HepG2 (cell line): ENCODE measurements at regions not wholly inside any gene's neighbourhood (a gene's known extent, or its start where the extent isn't known, plus 50 kb on each side); places are given as distances from the start of the nearest gene placed in this dataset.

ENCODE experiments used
- ATAC-seq: fragments of 200-7000 bp; cut with Tn5 transposase; 3 replicates; pipeline ENCODE4 v1.9.1; 2020; ENCODE audit warnings: mild to moderate bottlenecking, moderate library complexity
- BruUV-seq: library from RNA; stranded (reverse); fragments of 400-500 nt; replicated peaks from 2 replicates; lab custom pipeline; 2021; lab: Mats Ljungman, UMichigan
- CTCF ChIA-PET: fragments of 300-600 bp; formaldehyde crosslinking; extraction: SDS; loops from one replicate; lab custom pipeline; 2021; ENCODE audit warnings: low total read pairs, inconsistent platforms, low intra/inter-chr PET ratio; lab: Yijun Ruan, JAX
- POLR2A ChIA-PET: fragments of 350-600 bp; sonication (Branson Sonifier 250); formaldehyde crosslinking; loops from one replicate; lab custom pipeline; 2020; ENCODE audit warnings: antibody characterized with exemption, inconsistent platforms; lab: Yijun Ruan, JAX
- DNase-seq: peaks from one replicate; pipeline ENCODE4 v3.0.0-alpha.2; 2015; ENCODE audit warnings: low spot score
- FAIRE-seq: peaks from 3 replicates; lab custom pipeline; 2011; peaks lifted over from hg19 to GRCh38; lab: Jason Lieb, UNC
- H2AFZ ChIP-seq: one replicate; pipeline ENCODE4 v1.6.1; 2011; ENCODE audit warnings: low read length, inconsistent platforms
- H3K27ac ChIP-seq: fragments of 300-600 bp; 3 replicates; pipeline ENCODE4 v1.8.0; 2011; ENCODE audit warnings: mixed run types, mild to moderate bottlenecking, mixed read lengths, low read length, inconsistent platforms; ENCODE audit not compliant: insufficient read depth; ENCODE audit errors: extremely low read length
- H3K27me3 ChIP-seq, 2 experiments: fragments of 200-600 bp in 1 of 2; 2 replicates in 1 of 2; 3 replicates in 1 of 2; pipeline versions ENCODE4 v1.6.0 to v1.8.0; 2011; ENCODE audit warnings: low read length in 2 of 2, mild to moderate bottlenecking in 2 of 2, moderate library complexity in 2 of 2, inconsistent platforms in 1 of 2; ENCODE audit not compliant: insufficient read depth in 2 of 2, control insufficient read depth in 1 of 2
- H3K36me3 ChIP-seq, 2 experiments: fragments of 200-600 bp in 1 of 2; replicated peaks in 1 of 2; 2 replicates in 1 of 2; 3 replicates in 1 of 2; pipeline versions ENCODE4 v1.5.1 to v1.8.0; 2011; ENCODE audit warnings: low read length in 2 of 2, inconsistent platforms in 1 of 2; ENCODE audit not compliant: insufficient read depth in 2 of 2, control insufficient read depth in 1 of 2
- H3K4me1 ChIP-seq: 2 replicates; pipeline ENCODE4 v1.5.1; 2012; ENCODE audit warnings: low read length, inconsistent platforms; ENCODE audit not compliant: insufficient read depth
- H3K4me2 ChIP-seq: 2 replicates; pipeline ENCODE4 v1.6.0; 2011; ENCODE audit warnings: low read depth, low read length, inconsistent platforms
- H3K4me3 ChIP-seq, 3 experiments: fragments of 200-600 bp in 1 of 3; sonication (generic), shearing (Covaris generic) in 1 of 3; replicated peaks in 1 of 3; 2 replicates each; pipeline ENCODE4 v1.5.1; 2011 to 2016; ENCODE audit warnings: low read length in 3 of 3, inconsistent platforms in 2 of 3, low read depth in 2 of 3, mild to moderate bottlenecking in 2 of 3, control low read depth in 1 of 3, mixed read lengths in 1 of 3; ENCODE audit not compliant: insufficient read depth in 1 of 3
- H3K79me2 ChIP-seq: one replicate; pipeline ENCODE4 v1.6.1; 2011; ENCODE audit warnings: low read length, inconsistent platforms; ENCODE audit not compliant: insufficient read depth
- H3K9ac ChIP-seq: 2 replicates; pipeline ENCODE4 v1.6.0; 2011; ENCODE audit warnings: mild to moderate bottlenecking, low read depth, low read length, inconsistent platforms; ENCODE audit not compliant: insufficient read depth
- H3K9me3 ChIP-seq: 2 replicates; pipeline ENCODE4 v1.5.1; 2012; ENCODE audit warnings: mild to moderate bottlenecking, low read length
- H4K20me1 ChIP-seq: 2 replicates; pipeline ENCODE4 v1.6.0; 2011; ENCODE audit warnings: inconsistent platforms, mild to moderate bottlenecking, low read length, moderate library complexity; ENCODE audit not compliant: insufficient read depth
- ARID3A ChIP-seq: IDR thresholded peaks from 2 replicates; pipeline ENCODE4 v1.6.1; 2012; ENCODE audit warnings: low read depth, low read length, improper control_type of control experiment
- ARNT ChIP-seq: fragments of 450-650 bp; IDR thresholded peaks from 2 replicates; pipeline ENCODE4 v1.6.1; 2017
- GATAD2A ChIP-seq: IDR thresholded peaks from 2 replicates; pipeline ENCODE4 v1.6.1; 2016
- GTF2F1 ChIP-seq: fragments of 150-350 bp; IDR thresholded peaks from 2 replicates; pipeline ENCODE4 v1.6.1; 2014; ENCODE audit warnings: low read length
- HNRNPK ChIP-seq: fragments of 200-400 bp; formaldehyde crosslinking; IDR thresholded peaks from 2 replicates; pipeline ENCODE4 v1.6.1; 2018; ENCODE audit warnings: low read length, low read depth, moderate library complexity, mild to moderate bottlenecking; ENCODE audit not compliant: poor library complexity, severe bottlenecking
- IKZF4 ChIP-seq: sonication (generic); formaldehyde crosslinking; IDR thresholded peaks from 2 replicates; pipeline ENCODE4 v1.5.1; 2020; ENCODE audit warnings: borderline replicate concordance, mild to moderate bottlenecking, low read depth, missing genetic modification reagents; ENCODE audit errors: not compliant biosample characterization
- MYNN ChIP-seq: sonication (generic); formaldehyde crosslinking; IDR thresholded peaks from 2 replicates; pipeline ENCODE4 v1.4.0; 2020; ENCODE audit warnings: mild to moderate bottlenecking, low read depth, missing genetic modification reagents
- NAIF1 ChIP-seq: sonication (generic); formaldehyde crosslinking; IDR thresholded peaks from 2 replicates; pipeline ENCODE4 v1.5.0; 2020; ENCODE audit warnings: mild to moderate bottlenecking, missing genetic modification reagents, borderline replicate concordance
- YEATS4 ChIP-seq: sonication (generic); formaldehyde crosslinking; IDR thresholded peaks from 2 replicates; pipeline ENCODE4 v1.4.0; 2020; ENCODE audit warnings: missing genetic modification reagents, borderline replicate concordance
- ZBTB3 ChIP-seq: sonication (generic); formaldehyde crosslinking; IDR thresholded peaks from 2 replicates; pipeline ENCODE4 v1.4.0; 2020; ENCODE audit warnings: low read depth, mild to moderate bottlenecking, moderate library complexity, missing genetic modification reagents, borderline replicate concordance
- ZFP36L1 ChIP-seq: sonication (generic); formaldehyde crosslinking; IDR thresholded peaks from 2 replicates; pipeline ENCODE4 v1.8.0; 2022; ENCODE audit warnings: mild to moderate bottlenecking, missing genetic modification reagents, moderate library complexity
- ZNF225 ChIP-seq: sonication (generic); formaldehyde crosslinking; IDR thresholded peaks from 2 replicates; pipeline ENCODE4 v1.4.0; 2020; ENCODE audit warnings: mild to moderate bottlenecking, missing genetic modification reagents
- ZNF383 ChIP-seq: sonication (generic); formaldehyde crosslinking; IDR thresholded peaks from 2 replicates; pipeline ENCODE4 v1.4.0; 2020; ENCODE audit warnings: missing genetic modification reagents, mild to moderate bottlenecking, borderline replicate concordance
- ZNF431 ChIP-seq: sonication (generic); formaldehyde crosslinking; IDR thresholded peaks from 2 replicates; pipeline ENCODE4 v1.9.0; 2022; ENCODE audit warnings: missing genetic modification reagents, low read depth, mild to moderate bottlenecking, borderline replicate concordance
- ZNF7 ChIP-seq: IDR thresholded peaks from 2 replicates; pipeline ENCODE4 v1.6.1; 2016; ENCODE audit warnings: missing biosample characterization, missing genetic modification reagents
- ZNF788 ChIP-seq: sonication (generic); formaldehyde crosslinking; IDR thresholded peaks from 2 replicates; pipeline ENCODE4 v1.5.0; 2020; ENCODE audit warnings: mild to moderate bottlenecking, missing genetic modification reagents, borderline replicate concordance
- WGBS: methylation state at CpG from one replicate; pipeline ENCODE4 v1.1.6; 2017; ENCODE audit warnings: low lambda C conversion rate; 5-methylcytosine and 5-hydroxymethylcytosine counted together
- in situ Hi-C: cut with HindIII; loops from 2 replicates; pipeline ENCODE4 v1.10.0; 2017; ENCODE audit warnings: low pct_unique_long_range_greater_than_20kb; ENCODE audit not compliant: extremely low pct_ligation_motif_present
- intact Hi-C: fragments of 100-400 bp; cut with micrococcal nuclease; formaldehyde crosslinking; loops from one replicate; pipeline ENCODE4 v1.10.0; 2022; ENCODE audit not compliant: unreplicated experiment
- TF ChIP-seq, protein P1 (sequence below): sonication (generic); formaldehyde crosslinking; IDR thresholded peaks from 2 replicates; pipeline ENCODE4 v1.5.1; 2020; ENCODE audit warnings: missing genetic modification reagents, mild to moderate bottlenecking, borderline replicate concordance

DNA sequence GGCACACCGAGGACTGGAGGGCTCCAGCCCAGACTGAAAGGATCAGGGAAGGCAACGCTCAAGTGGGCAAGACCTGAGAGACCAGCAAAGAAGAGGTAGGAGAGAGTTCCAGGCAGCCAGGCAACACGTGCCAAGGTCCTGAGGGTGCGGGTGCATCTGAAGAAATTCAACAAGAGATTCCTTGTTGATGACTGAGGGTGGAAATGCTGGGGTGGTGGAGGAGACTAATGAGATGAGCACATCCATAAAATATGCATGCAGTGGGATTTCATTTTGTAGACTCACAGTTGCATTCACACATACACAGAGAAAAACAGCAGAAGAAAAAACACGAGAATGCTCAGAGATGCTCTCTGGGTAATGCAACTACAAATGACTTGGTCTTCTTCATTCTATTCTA is 154.8 kb upstream of the FOXF1 start:
- peaks cover 12% of the 10 kb centered on the region for H3K9me3 ChIP-seq
- H3K4me1 ChIP-seq: no peaks in the 10 kb centered on the region
- ChIA-PET CTCF (no interaction called here), POLR2A (no interaction called here)
- peaks cover 4 to 66% of the 10 kb centered on the region in 2 experiments; a peak in 3 of 5 replicates for H3K27me3 ChIP-seq
- no peak overlapping the region for H3K4me2 ChIP-seq
- intact Hi-C loops: no loop called here
- H3K79me2 ChIP-seq: no peaks in the 10 kb centered on the region
- no peaks in the 10 kb centered on the region for H4K20me1 ChIP-seq
- no TSS peak for BruUV-seq
- no peak for TF ChIP-seq YEATS4 (CRISPR knock-in tag)
- TF ChIP-seq ZNF431 (CRISPR knock-in tag): no peak
- TF ChIP-seq IKZF4 (CRISPR knock-in tag): no peak
- no peak for TF ChIP-seq ZBTB3 (CRISPR knock-in tag)
- no peak for TF ChIP-seq ZNF788 (CRISPR knock-in tag)
- no peak for TF ChIP-seq HNRNPK
- no peak for TF ChIP-seq ARNT
- no peak for TF ChIP-seq ZNF225
- TF ChIP-seq, protein P1, sequence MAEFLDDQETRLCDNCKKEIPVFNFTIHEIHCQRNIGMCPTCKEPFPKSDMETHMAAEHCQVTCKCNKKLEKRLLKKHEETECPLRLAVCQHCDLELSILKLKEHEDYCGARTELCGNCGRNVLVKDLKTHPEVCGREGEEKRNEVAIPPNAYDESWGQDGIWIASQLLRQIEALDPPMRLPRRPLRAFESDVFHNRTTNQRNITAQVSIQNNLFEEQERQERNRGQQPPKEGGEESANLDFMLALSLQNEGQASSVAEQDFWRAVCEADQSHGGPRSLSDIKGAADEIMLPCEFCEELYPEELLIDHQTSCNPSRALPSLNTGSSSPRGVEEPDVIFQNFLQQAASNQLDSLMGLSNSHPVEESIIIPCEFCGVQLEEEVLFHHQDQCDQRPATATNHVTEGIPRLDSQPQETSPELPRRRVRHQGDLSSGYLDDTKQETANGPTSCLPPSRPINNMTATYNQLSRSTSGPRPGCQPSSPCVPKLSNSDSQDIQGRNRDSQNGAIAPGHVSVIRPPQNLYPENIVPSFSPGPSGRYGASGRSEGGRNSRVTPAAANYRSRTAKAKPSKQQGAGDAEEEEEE (CRISPR knock-in tag): no peak
- no peak for TF ChIP-seq ZFP36L1 (CRISPR knock-in tag)
- TF ChIP-seq ZNF383 (CRISPR knock-in tag): no peak
- TF ChIP-seq MYNN (CRISPR knock-in tag): no peak
- no peak for TF ChIP-seq GTF2F1
- TF ChIP-seq ZNF7 (CRISPR knock-in tag): no peak
- TF ChIP-seq NAIF1 (CRISPR knock-in tag): no peak
- no peak for TF ChIP-seq ARID3A
- no peak for TF ChIP-seq GATAD2A (CRISPR knock-in tag)
- in situ Hi-C loops: no loop called here
- no peak overlapping the region for H2AFZ ChIP-seq
- H3K9ac ChIP-seq: no peak overlapping the region
- DNase-seq (no peak), ATAC-seq (no peak), FAIRE-seq (no peak)
- no peak overlapping the region for H3K4me3 ChIP-seq
- H3K27ac ChIP-seq: no peak overlapping the region
- 7% methylated on average over 5 of the region's 5 CpGs for WGBS
- no peaks in the 10 kb centered on the region for H3K36me3 ChIP-seq
